Mucosa of descending colon (tissue), 3 donors: ENCODE measurements at regions not wholly inside any gene's neighbourhood (a gene's known extent, or its start where the extent isn't known, plus 50 kb on each side); places are given as distances from the start of the nearest gene placed in this dataset.
"Not testable (repeated sequence)": the region's sequence is repeated elsewhere in the genome, so short reads cannot be mapped to it uniquely, and the experiment has no call there.

Experiments used
- ATAC-seq: fragments of 200-7000 bp; cut with Tn5 transposase; one replicate; pipeline ENCODE4 v1.9.1; 2020; ENCODE audit warnings: mild to moderate bottlenecking, moderate library complexity
- DNase-seq, 3 donors: peaks; one replicate each; pipeline ENCODE4 v3.0.0-alpha.2; 2020
- H3K36me3 ChIP-seq: fragments of 200-600 bp; one replicate; pipeline ENCODE4 v1.8.0; 2021; ENCODE audit warnings: low read depth, mild to moderate bottlenecking
- H3K4me1 ChIP-seq: fragments of 200-600 bp; one replicate; pipeline ENCODE4 v1.8.0; 2021; ENCODE audit warnings: low read depth, mild to moderate bottlenecking
- H3K4me3 ChIP-seq: fragments of 200-600 bp; one replicate; pipeline ENCODE4 v1.8.0; 2021; ENCODE audit warnings: mild to moderate bottlenecking
- H3K9me3 ChIP-seq: fragments of 200-600 bp; one replicate; pipeline ENCODE4 v1.8.0; 2021; ENCODE audit warnings: mild to moderate bottlenecking
- CTCF ChIP-seq: fragments of 200-600 bp; IDR thresholded peaks from one replicate; pipeline ENCODE4 v1.8.0; 2022; ENCODE audit warnings: antibody characterized with exemption, mild to moderate bottlenecking
- intact Hi-C, 2 donors: fragments of 100-400 bp; cut with DNase I in 1 of 2; cut with micrococcal nuclease in 1 of 2; formaldehyde crosslinking; loops; one replicate each; pipeline versions ENCODE4 v1.11.0 to v1.11.1; 2022; cut with DNase I, micrococcal nuclease
- donor health status: DM: no; HTN: no; CAD: no; lungs with moderate emphysema.
- donor health status: DM: no; HTN: no; CAD: no.
- donor health status: DM: no; HTN: yes; CAD: no.

- ATAC-seq (no peak), DNase-seq (no peak)
- Histone ChIP-seq H3K4me3 (no peak overlapping the region), H3K9me3 (no peaks in the 10 kb centered on the region), H3K36me3 (no peaks in the 10 kb centered on the region), H3K4me1 (no peaks in the 10 kb centered on the region)
- no peak for TF ChIP-seq CTCF
- intact Hi-C loops = no loop called here
Observed at GRCh38 chr10:93226619-93227018, 152.9 kb downstream of the CYP26A1 start.

- intact Hi-C loops, ATAC-seq, DNase-seq: not testable (repeated sequence)
Observed at GRCh38 chr10:93230596-93230995, 156.9 kb downstream of the CYP26A1 start.

GRCh38 chr10:93232159-93232558 is 158.5 kb downstream of the CYP26A1 start:
- H3K9me3 ChIP-seq, ATAC-seq, DNase-seq, H3K4me3 ChIP-seq, H3K4me1 ChIP-seq, intact Hi-C loops, H3K36me3 ChIP-seq: not testable (repeated sequence)

More at GRCh38 chr10:93230596-93230995, 156.9 kb downstream of the CYP26A1 start:
- not testable (repeated sequence) for H3K4me1 ChIP-seq, H3K4me3 ChIP-seq, H3K36me3 ChIP-seq, H3K9me3 ChIP-seq

- ATAC-seq, H3K9me3 ChIP-seq, H3K36me3 ChIP-seq, DNase-seq, intact Hi-C loops, H3K4me3 ChIP-seq, H3K4me1 ChIP-seq: not testable (repeated sequence)
Observed at GRCh38 chr10:93234940-93235339, 161.2 kb downstream of the CYP26A1 start.

- Histone ChIP-seq H3K36me3 (no peaks in the 10 kb centered on the region), H3K4me1 (no peaks in the 10 kb centered on the region), H3K9me3 (no peaks in the 10 kb centered on the region), H3K4me3 (no peak overlapping the region)
- ATAC-seq = no peak
- intact Hi-C loops = no loop called here
- no peak for TF ChIP-seq CTCF
- DNase-seq = no peak
Observed at GRCh38 chr10:93235686-93236085, 162.0 kb downstream of the CYP26A1 start.

GRCh38 chr10:93236393-93237040 is 162.8 kb downstream of the CYP26A1 start:
- Histone ChIP-seq H3K36me3 (no peaks in the 10 kb centered on the region), H3K4me1 (no peaks in the 10 kb centered on the region), H3K4me3 (no peak overlapping the region), H3K9me3 (no peaks in the 10 kb centered on the region)
- no peak for TF ChIP-seq CTCF
- DNase-seq (no peak), ATAC-seq (no peak)
- intact Hi-C loops = no loop called here

GRCh38 chr10:93245147-93245546 is 171.5 kb downstream of the CYP26A1 start:
- no peaks in the 10 kb centered on the region for H3K9me3 ChIP-seq
- no peaks in the 10 kb centered on the region for H3K36me3 ChIP-seq
- no peak for TF ChIP-seq CTCF
- no peaks in the 10 kb centered on the region for H3K4me1 ChIP-seq
- ATAC-seq = no peak
- DNase-seq = no peak
- no peak overlapping the region for H3K4me3 ChIP-seq
- intact Hi-C loops = no loop called here
